HG02884 (cell line): ENCODE measurements at regions not wholly inside any gene's neighbourhood (a gene's known extent, or its start where the extent isn't known, plus 50 kb on each side); places are given as distances from the start of the nearest gene placed in this dataset.
"Not testable (repeated sequence)": the region's sequence is repeated elsewhere in the genome, so short reads cannot be mapped to it uniquely, and the experiment has no call there.

Experiments
- ATAC-seq: cut with Tn5 transposase; IDR thresholded peaks from one replicate; pipeline ENCODE4 v1.9.1; 2021; ENCODE audit warnings: mild to moderate bottlenecking, moderate library complexity; ENCODE audit not compliant: unreplicated experiment

DNA sequence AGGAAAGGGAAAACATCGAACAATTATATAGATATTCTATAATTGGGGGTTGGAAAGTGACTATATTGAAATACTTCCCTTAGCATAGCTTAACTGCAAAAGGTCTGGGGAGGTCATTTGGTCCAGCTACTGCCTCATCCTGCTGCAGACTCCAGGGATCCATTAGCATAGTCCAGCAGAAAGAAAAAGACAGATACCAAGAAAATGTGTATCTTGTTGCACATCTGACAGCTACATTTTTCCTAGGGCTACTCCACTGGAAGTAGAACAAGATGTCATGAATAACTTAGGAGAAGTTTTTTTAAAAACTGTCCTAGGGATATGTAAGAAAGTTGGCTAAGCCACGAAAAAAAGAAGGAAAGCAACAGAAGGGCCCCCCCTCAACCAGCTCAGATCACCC lies 92.9 kb upstream of the SLC30A5 start:
- no peak for ATAC-seq

DNA sequence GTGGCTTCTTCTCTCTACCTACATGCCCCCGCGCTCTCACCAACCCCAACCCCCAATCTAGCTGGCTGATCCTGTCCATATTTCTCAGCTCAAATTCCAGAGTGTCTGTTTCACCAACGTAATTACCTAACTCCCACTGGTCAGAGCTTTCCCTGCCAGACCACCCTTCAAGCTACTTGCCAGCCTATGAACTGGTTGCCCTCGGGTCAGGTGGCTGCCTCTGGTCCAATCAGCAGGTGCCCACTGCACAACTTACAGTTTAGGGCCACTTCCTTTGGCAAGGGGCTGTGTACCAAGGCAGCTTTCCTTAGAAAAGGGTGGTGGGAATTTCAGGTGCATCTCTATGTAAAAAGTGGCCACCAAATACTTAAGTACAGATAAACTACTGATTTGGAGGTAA lies 92.2 kb upstream of the SLC30A5 start:
- no peak for ATAC-seq

DNA sequence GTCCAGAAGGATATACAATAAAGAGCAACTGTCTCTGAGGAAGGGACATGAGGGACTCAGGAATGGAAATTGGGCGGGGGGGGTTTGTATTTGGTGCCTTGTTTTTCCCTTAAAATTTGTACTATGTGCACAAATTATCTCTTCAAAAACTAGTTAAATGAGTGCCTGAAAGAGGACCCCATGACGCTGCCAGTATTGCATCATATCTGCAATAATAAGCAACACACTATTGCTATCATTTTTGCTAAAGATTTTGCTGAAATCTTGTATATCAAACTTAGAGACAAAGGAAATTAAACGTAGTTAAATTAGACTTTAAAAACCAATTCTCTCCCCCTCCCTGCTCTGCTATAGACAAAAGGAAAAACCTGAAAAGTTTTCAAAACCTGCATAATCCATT lies 89.7 kb upstream of the SLC30A5 start:
- no peak for ATAC-seq

DNA sequence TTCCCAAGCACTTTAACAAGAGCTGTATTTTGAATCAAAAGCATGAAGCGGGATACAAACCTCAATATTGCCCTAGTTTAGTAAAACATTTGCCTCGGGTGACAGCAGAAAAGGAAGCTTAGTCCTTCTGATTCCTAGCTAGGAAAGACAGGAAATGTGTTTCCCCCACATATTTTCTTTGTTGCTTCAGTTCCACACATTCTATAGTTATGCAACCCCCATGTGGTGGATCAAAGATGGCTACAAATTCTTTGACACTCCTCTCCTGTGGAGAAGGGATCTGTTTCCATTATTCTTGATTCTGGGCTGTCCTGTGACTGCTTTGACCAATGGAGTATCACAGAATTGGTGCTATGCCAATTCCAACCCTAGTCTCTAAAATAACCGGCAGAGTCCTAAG lies 89.1 kb upstream of the SLC30A5 start:
- ATAC-seq = no peak

DNA sequence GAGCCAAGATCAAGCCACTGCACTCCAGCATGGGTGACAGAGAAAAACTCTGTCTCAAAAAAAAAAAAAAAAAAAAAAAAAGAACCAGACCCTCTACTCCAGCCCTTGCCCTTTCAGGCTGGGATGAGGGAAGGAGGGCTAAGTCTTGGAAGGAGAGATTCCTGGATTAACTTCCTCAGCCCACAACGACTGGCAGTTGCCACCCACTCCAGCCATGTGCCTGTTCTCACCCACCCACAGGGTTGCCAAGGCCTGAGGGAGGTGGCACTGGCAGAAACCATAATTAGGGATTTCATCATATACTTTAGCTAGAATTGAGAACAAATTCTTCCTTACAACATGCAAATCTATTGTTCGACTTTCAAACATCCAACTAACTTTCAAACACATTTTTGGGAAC lies 87.8 kb upstream of the SLC30A5 start:
- ATAC-seq = no peak

DNA sequence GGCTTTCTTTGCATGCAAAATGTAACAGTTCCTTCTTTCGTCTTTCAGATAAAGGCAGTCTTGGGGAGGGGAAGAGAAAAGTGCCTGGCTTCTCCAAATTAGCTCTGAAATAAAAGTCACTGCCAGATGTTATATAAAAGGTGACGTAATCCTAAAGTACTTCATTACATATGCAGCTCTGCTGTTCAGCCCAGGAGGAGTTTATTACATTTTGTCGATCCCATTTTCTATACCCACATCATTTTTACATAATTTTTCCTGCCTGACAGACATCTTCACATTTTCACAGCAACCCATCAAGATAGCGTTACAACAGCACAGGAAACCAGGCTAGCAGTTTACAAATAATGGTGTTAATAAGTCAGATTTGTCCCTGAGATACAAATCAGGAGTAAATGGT lies 86.7 kb upstream of the SLC30A5 start:
- ATAC-seq = no peak

DNA sequence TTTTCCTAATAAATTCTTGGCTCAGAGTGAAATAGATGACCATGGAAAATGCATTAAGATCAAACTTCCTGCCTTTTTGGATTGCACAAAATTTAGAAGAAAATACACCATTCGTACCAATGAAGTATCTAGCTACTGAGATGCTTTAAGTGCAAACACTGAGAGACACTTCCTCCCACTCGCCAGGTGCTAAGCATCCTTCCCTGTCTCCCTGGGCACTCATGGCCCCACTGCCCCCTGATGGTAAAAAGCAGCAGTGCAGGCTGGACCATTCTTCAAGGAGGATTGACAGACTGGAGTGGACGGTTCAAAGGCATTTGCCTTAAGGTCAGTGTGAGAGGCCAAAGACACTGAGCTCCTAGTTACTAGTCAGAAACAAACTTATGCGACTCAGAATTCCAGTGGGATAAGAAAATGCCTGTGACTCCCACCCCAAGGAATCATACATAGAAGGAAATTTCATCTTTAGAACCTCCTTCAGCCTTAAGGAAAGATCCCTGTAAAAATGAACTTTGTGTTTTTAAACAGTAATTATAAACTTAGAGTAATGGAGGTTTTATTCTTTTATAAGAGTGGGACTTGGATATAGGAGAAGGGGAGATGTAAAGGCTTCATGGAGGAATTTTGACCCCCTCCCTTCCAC lies 86.0 kb upstream of the SLC30A5 start:
- peak; percentile 87 for ATAC-seq

DNA sequence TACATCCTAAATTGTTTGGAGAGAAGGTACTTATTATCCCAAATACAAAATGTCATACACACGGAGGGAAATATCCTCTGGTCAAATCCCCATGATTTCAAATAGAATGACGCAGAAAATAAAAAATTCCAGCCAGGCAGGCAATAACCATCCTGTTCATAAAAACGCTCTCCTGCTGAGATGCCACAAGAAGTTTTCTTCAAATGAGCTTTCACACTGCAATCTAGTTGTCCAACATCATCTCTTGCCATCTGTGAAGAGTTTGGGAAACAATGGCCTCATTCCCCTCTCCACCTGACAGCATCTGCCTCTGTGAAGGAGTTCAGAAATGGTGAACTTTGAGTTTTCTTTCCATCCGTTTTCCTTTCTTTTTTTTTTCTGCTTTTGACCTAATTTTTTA lies 83.3 kb upstream of the SLC30A5 start:
- ATAC-seq = no peak

DNA sequence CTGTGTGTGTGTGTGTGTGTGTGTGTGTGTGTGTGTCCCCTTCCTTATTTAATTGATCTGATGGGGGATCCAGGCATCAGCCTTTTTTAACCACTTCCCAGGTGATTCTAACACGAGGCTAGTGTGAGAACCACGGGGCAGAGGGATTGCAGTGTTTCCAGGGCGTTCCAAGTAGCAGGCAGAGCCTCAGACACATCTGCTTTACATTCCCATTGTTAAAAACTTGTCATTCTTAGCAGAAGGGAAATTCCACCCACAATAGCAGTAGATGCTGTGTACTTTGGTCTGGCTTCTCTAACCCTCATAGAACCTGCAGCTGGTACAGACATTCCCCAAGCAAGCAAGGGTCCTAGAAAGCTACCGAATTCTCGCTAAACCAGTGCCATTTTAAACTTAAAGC lies 81.9 kb upstream of the SLC30A5 start:
- ATAC-seq = no peak

DNA sequence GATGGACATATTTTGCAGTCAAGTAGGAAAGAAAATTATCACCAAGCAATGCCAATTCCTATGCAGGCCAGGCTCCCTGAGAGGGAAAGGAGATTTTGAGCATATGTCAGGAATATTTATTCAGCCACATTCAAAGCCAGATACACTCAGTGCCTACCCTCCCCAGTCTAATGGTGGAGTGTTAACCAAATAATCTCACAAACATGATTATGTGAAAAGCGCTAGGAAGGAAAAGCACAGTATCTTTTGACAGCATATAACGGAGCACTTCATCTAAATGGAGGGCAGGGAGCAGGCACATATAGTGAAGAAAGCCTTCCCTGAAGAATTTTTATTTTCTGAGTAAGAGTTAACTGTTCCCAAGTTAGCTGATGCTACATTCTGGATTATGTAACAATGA lies 80.3 kb upstream of the SLC30A5 start:
- ATAC-seq = no peak

DNA sequence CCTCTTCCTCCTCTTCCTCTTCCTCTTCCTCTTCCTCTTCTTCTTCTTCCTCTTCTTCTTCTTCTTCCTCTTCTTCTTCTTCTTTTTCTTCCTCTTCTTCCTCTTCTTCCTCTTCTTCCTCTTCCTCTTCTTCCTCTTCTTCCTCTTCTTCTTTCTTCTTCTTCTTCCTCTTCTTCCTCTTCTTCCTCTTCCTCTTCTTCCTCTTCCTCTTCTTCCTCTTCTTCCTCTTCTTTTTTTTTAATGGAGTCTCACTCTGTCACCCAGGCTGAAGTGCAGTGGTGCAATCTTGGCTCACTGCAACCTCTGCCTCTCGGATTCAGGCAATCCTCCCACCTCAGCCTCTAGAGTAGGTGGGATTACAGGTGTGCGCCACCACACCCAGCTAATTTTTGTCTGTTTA lies 79.8 kb upstream of the SLC30A5 start:
- ATAC-seq = not testable (repeated sequence)

DNA sequence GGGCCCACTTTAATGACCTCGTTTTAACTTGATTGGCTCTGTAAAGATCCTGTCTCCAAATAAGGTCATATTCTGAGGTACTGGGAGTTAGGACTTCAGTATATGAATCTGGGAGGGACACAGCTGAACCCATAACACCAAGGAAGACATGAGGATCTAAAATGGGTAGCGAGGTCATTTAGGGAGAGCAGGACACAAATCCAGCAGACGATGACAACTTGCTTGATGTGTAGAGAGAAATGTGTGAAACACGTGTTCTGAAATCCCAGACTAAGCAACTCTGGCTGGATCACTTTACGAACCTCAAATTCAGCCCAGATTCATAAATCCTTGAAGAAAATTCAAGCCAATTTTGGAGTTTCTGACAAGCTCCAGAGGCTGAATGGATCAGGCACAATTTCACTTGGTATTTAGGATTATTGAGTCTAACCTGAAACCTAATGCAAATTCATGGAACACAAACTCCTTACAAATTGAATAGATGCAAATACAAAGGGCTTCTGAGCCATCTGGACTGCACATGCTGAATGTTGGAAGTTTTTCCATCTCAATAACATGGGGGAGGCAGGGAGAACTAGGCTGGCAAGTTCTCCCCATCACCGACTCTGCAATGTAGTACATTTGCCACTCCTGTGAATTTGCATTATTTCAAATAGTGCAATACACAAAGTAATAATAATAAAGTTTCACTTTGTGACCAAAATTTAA lies 74.0 kb upstream of the SLC30A5 start:
- ATAC-seq = no peak

DNA sequence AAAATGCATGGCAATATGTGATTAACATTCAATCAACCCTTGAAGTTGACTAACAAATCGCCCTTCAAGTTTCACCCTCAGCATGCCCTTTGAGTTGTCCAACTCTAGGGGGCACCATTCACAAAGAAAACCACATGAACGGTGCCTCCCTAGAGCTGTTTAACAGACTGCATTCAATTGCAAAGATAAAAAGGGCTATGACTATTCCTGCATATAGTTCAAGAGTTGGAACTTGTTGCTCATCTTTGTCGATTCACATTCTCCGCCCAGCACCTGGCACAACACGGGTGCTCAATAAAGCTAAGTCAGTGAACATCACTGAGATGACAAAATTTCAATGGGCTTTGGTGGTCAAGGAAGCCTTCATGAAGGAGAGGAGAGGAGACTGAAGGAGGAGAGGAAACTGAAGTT lies 69.6 kb upstream of the SLC30A5 start:
- ATAC-seq = no peak

DNA sequence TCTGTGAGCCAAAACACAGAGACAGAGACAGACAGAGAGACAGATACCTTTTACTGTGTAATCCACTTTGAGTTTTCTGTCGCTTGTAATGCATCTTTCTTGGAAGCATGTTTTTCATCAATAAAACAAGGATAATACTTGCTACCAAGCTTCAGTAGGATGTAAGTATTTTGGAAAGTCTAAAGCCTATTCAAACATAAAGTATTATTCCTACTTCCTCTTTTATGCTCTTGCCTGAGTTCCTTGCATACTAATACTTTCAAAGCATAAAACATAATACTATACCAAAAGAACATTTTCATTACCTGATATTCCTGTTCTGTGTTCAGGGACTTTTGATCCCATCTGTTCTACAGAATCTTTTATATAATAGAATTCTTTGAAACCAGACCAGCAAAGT lies 64.5 kb upstream of the SLC30A5 start:
- no peak for ATAC-seq

DNA sequence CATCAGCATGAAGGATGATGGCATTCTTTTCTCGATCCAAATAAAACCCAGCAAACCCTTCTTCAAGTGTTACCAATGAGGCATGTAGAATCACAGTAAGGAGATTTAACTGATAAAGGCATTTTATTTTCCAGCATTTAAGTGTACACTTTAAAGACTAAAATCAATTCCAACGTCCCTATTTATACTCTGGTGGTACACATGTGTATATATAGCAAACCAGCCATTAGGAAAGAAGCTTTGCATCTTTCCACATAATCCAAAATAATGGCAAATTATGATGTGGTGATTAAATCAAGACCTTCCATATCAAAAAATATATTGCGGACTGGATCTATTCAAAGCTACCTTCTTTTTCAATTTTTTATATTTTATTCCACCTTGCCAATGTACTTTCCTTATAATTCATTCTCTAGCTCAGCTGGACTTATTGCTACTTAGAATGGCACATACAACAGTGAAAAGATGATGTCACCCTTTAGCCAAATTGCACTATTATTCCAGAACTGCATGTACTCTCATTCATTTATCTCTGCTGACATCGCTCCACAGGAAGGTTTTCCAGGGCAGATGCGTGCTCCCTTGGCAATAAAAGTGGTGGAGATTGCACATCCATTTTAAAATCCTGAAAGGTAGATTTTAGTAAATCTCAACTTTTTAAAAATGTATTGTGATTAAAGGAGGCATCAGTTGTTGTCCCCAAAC lies 63.3 kb upstream of the SLC30A5 start:
- no peak for ATAC-seq

DNA sequence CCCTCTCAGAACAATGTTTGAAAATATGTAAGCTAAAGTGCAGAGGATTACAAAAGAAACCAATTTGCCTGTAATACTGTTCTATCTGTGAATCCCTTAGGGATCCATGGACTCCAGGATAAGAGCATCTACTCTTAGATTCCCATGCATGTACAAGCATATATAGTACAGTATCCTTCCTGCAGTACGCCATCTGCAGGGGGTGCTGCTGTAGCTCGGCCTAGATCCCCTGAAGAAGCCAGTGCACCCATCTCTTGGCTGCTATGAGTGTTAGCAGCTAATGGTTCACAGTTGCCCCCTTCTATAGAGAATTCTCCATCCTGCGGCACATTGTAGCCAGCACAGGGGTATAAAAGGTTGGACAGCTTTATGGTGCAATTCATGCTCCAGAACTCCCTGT lies 61.8 kb upstream of the SLC30A5 start:
- no peak for ATAC-seq

DNA sequence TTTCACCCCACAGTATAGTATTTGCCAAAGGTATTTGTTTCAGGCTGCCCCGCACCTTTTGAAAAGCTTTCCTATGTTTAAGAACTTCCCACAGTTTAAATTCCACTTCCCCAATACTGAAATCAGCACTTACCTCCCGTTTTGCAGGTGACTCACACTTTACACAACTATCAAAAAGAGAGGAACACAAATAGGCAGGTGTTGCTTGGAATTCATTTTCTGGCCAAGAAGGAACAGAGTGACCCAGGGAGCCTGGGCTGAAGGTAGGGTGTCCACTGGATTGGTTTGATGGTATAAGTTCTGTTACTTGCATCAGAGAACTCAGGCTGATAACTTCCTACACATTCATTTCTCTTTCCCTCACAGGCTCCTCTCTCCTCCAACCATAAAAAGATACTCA lies 60.1 kb upstream of the SLC30A5 start:
- ATAC-seq = no peak

DNA sequence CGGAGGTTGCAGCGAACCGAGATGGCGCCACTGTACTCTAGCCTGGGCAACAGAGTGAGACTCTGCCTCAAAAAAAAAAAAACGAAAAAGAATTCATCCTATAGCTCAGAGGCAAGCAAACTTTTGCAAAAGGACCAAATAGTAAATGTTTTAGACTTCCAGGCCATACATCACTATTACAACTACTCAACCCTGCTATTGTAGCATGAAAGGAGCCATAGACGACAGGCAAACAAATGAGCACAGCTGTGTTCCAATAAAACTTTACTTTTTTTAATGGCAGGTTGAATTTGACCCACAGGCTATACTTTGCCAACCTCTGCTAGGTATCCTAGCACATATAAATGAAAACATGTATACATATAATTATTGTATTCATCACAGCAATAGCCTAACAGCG lies 58.9 kb upstream of the SLC30A5 start:
- ATAC-seq = no peak

DNA sequence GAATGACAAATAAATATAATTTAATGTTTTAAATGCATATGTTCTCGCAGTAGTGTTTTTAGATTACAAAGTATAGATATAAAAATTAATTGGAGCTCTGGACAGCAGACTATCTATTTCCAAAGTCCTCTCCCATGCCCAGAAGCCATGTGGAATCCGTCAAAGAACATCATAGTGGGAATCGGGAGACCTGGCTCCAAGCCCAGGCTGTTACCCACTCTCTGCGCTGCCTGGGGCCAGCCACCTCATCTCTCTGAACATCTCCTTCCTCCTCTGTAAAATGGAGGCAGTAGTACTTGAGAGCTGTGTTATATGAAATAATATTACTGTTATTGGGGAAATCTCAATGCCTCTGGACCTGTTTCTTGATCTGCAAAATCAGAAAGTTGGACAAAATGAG lies 58.1 kb upstream of the SLC30A5 start:
- ATAC-seq = no peak

DNA sequence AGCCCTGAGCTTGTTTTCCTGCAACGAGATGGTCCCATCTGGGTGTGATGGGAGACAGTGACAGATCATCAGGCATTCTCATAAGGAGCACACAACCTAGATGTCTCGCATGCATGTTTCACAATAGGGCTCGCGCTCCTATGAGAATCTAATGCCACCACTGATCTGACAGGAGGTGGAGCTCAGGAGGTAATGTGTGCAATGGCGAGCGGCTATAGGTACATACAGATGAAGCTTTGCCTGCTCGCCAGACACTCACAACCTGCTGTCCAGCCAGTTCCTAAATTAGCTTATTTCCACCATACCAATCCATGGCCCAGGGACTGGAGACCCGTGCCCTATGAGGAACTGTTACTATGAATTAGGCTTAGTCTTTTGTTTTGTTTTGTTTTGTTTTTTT lies 55.3 kb upstream of the SLC30A5 start:
- no peak for ATAC-seq

DNA sequence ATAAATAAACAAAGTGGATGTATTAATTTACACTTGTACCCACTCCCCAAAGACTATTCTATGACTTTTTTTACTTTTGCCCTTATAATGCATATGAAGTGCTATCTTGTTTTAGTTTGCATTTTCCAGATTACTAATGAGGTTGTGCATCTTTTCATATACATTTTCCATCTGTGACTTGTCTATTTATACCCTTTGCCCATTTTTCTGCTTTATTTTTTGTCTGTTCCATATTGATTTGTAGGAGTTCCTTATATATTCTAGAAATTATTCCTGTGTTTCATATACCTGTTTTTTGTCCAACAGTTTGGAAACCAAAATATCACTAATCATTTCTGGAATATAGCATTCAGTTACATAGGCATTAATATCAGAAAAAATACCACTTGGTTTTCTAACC lies 54.0 kb upstream of the SLC30A5 start:
- no peak for ATAC-seq

DNA sequence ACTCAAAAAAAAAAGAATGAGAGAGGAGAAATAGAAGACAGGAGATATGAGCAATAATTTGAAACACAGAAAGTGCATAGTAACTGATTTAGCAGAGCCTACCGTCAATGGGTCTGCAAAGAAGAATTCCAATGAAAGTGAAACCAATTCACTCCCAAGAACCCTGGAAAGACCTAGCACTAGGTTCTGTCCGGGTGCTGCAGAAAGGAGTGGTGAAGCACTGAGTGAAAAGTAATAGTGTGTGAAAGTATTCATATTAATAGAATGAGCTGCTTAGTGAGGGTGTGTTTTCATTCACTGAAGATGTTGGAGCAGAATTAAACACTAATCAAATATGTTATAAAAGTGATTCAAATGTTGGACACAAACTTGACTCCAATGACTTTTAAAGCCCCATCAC lies 51.3 kb upstream of the SLC30A5 start:
- ATAC-seq = peak; percentile 19
